HG02938 (cell line): ENCODE measurements at regions not wholly inside any gene's neighbourhood (a gene's known extent, or its start where the extent isn't known, plus 50 kb on each side); places are given as distances from the start of the nearest gene placed in this dataset.
"Not testable (repeated sequence)": the region's sequence is repeated elsewhere in the genome, so short reads cannot be mapped to it uniquely, and the experiment has no call there.

Experiments
- ATAC-seq: cut with Tn5 transposase; IDR thresholded peaks from one replicate; pipeline ENCODE4 v1.9.1; 2021; ENCODE audit warnings: mild to moderate bottlenecking, moderate library complexity; ENCODE audit not compliant: unreplicated experiment

DNA sequence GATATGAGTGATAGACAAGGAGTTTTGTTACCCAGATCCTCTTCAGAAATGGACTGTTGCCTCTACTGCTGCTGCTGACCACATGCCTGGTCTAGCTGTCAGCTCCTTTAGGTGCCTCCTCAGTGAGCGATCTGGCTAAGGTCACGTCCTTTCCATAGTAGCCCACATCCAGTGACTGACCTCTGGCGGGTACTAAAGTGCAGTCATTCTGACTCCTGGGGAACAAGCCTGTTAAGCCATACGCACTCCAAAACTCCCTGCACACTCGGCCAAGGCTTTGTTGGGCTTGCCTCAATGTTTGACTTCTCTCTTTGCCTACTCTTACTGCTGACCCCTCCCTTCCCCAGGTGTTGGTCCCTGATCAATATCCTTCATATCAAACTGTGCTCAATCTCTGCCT is 685.2 kb downstream of the IRS1 start:
- no peak for ATAC-seq

DNA sequence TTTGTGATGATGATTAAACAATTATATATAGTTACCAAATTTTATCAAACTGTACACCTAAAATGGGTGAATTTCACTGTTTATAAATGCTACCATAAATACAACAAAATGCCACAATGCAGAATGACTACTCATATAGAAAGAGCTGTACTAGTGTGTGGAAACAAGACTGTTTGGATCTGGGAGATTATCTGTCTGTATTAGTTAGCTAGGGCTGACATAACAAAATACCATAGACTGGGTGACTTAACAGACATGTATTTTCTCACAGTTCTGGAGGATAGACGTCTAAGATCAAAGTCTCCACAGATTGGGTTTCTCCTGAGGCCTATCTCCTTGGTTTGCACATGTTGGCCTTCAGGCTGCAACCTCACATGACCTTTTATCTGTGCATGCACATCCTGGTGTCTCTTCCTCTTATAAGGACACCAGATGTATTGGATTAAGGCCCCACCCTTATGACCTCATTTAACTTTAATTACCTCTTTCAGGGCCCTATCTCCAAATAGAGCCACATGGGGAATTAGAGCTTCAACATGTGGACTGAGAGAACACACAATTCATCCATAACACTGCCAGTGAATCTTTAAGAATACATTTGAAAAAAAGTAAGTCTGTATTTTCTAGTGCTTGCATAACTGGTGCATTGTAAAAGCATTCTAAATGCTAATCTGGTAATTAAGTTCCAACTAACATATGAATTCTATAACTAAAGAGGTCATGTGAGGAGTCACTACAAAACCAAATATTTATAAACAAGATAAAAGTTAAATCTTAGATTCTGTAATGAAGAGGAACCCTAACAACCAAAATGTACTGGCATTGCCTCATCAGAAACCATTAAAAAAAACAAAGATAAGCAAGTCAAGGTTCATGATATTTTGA is 699.6 kb downstream of the NYAP2 start:
- ATAC-seq: no peak

- no peak for ATAC-seq
These were observed 695.5 kb downstream of the NYAP2 start for GRCh38 chr2:226095058-226095457.

- no peak for ATAC-seq
These were observed 693.9 kb downstream of the NYAP2 start for GRCh38 chr2:226093364-226093763.

GRCh38 chr2:226088366-226088674 is 688.8 kb downstream of the NYAP2 start:
- no peak for ATAC-seq

DNA sequence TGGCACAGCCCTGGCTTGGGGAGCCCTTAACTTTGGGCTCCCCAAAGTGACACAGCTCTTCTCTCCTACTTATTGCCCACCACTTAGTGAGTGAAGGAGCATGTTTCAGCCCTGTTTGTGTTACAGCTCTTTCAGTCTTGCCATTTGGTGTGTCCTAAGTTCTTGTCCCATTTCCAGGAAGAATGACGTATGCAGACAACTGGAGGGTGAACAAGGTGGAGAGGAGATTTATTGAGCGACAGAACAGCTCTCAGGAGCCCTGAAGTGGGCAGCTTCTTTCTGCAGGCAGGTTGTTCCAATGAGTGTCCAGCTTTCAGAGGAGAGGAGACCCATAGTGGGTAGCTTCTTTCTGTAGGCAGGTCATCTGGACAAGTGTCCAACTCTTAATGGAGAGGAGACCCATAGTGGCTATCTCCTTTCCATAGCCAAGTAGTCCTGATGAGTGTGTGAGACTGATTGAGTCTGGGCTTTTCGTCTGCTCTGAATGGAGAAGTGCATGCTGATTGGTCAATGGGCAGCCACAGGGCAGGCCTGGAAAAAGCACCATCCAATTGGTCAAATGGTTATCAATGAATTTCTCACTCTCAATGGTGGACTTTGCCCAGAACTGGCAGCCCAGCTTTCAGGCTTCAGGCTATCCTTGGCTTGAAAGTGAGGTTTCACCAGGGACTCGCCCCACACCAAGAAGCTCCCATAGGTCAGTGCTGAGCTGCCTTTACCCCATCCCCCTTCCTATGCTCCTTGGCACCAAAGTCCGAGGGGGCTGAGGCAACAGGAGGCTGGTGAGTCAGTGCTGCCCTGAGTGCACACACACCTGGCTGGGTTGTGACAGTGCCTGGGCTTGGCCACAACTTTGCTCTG is 688.2 kb downstream of the NYAP2 start:
- ATAC-seq: no peak

GRCh38 chr2:226087051-226087450 is 687.5 kb downstream of the NYAP2 start:
- no peak for ATAC-seq

- no peak for ATAC-seq
These were observed 686.7 kb downstream of the NYAP2 start for GRCh38 chr2:226086190-226086589.

- not testable (repeated sequence) for ATAC-seq
These were observed 685.9 kb downstream of the NYAP2 start for GRCh38 chr2:226085425-226085824.

- no peak for ATAC-seq
These were observed 680.8 kb downstream of the NYAP2 start for GRCh38 chr2:226080334-226080733.

- ATAC-seq: no peak
These were observed 680.2 kb downstream of the NYAP2 start for GRCh38 chr2:226079671-226080181.

DNA sequence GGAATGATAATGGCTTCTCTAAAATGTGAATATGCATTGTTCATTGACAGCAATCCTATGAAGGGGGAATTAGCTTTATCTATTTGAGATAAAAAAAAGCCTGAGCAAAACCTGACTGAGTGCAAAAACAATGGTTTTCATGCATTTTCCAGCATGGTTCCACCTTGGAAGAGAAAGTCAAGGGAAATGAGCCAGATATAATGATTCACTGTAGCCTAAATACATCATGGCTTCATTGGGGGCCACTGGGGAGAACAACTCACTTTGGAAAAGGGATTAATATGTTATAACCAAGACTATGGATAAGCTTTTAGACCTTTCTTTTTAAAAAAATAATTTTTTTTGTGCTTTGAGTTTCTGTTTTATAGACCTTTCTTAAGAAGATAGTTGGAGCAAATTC is 679.7 kb downstream of the NYAP2 start:
- no peak for ATAC-seq

GRCh38 chr2:226078666-226079065 is 679.2 kb downstream of the NYAP2 start:
- no peak for ATAC-seq

DNA sequence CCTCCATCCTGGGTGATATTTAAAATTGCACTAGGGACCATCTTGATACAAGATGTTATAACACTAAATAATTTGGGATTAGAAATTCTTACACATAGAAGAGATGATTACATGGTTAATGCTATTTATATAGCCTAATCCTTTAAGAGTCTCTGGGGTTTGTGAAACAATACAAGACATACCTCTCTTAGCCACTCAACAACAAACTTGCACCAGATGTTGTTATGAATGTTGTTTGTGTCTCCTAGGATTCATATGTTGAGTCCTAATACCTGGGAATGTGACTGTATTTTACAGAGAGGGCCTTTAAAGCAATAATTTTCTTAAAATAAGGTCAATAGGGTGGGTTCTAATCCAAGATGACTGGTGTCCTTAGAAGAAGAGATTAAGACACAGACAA is 678.3 kb downstream of the NYAP2 start:
- ATAC-seq: no peak

GRCh38 chr2:226077031-226077430 is 677.5 kb downstream of the NYAP2 start:
- ATAC-seq: no peak

- ATAC-seq: no peak
These were observed 677.0 kb downstream of the NYAP2 start for GRCh38 chr2:226076529-226076928.

GRCh38 chr2:226074391-226074790 is 674.9 kb downstream of the NYAP2 start:
- ATAC-seq: no peak

DNA sequence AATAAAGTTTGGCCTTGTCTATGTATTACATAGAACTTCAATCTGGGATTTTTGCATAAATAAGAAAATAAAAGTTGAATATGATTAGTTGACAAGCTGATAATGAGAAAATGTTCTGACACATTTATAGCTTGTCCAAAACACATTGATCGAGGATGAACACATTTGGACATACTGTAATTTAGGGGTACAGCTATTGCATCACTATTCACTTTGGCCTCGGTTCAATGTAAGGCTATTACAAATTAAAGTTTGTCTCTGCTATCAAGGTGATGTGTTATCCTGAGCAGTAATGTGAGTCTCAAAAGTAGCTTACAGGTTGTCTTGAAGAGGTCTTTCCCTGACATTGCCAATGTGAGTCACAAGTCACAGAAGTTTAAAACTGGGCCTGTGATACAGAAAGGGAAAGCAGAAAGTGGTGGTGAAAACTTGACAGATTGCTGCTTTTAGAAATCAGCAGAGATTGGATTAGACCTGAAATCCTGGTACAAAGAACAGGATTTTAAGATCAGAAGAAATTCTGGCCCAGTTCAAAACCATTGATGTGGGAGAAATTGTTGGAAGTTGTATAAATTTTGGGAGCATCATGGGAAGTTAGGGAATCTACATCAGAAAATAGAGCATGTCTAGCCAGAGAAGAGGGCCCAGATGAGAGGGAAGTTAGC is 674.1 kb downstream of the NYAP2 start:
- ATAC-seq: no peak

DNA sequence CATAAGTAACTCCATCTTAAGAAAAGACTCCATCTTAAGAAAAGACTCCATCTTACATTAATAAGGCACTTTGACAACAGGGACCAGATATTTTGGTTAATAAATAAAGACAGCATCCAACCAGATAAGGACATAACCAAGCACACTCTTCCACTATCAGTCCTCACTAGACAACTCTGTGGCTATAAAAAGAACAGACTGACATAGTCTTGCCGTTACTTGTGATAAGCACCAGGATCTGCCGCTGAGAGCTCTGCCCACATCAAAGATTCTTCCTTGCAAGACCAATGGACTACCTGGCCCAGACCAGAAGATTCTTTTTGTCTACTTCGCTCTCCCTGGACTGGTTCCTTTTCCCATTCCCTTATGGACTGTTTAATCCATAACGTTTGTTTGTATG is 667.4 kb downstream of the NYAP2 start:
- ATAC-seq: no peak

DNA sequence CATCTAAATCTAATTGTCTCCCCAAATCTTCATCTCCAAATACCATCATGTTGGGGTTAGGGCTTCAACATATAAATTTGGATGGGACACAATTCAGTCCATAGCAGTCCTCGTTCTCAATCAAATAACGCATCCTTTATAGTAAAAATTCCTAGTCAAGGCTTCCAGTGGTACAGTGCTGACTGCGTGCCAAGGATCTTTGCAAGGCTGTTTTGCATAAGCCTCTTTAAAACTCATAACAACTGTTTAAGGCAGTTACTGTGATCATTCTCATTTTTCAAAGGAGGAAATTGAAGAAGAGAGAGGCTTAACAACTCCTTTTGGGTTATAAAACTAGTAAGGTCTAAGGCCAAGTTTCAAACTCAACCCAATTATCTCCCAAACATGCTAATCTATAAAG is 666.9 kb downstream of the NYAP2 start:
- no peak for ATAC-seq

DNA sequence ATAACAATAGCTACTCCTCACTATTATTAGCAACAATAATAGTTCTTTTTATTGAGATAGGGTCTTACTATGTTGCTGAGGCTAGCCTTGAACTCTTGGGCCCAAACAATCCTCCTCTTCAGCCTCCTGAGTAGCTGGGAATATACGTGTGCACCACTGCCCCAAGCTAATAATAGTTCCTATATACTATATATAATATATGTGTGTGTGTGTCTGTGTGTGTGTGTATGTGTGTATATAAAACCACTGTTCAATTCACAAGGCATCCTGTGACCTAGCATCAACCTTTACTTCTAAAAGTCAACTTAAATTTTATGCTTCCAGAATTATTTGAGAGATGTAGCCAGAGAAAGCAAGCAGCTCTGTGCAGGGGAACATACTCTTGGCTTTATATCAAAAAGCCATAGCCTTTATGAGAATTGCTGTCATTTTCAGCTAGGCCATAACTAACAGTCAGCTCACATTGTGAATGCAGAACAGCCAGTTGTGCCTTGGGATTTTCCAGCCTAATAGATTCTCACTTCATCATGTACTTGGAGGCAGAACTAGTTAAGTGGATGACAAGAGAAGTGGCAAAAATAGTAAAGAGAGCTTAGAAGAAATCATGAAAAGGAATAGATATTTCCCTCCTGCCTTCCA is 665.5 kb downstream of the NYAP2 start:
- no peak for ATAC-seq
